ENCODE measurements at regions not wholly inside any gene's neighbourhood (a gene's known extent, or its start where the extent isn't known, plus 50 kb on each side); places are given as distances from the start of the nearest gene placed in this dataset.

DNA sequence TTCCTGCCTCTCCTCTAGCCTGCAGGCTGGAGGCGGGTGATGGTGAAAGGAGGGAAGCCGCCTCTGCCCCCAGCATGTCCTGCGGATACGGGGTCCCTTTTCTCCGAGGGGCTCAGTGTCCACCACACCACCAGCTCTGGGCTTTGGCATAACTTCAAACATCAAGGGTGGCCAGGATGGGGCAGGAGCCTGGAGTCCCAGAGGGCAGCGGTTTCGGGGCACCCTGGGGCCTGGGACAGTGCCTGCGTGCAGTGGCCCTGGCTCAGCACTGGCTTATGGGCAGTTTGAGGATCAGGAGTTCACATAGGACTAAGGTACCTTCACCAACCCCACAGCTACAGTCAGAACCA lies 85.5 kb upstream of the GPC1 start:
- H3K27ac Mint-ChIP-seq = no peak overlapping the region
- ATAC-seq (replicated peaks) = no peak
- no peaks in the 10 kb centered on the region for H3K4me1 Mint-ChIP-seq
- no peaks in the 10 kb centered on the region for H3K9me3 Mint-ChIP-seq
- no peaks in the 10 kb centered on the region for H3K36me3 Mint-ChIP-seq (ENCODE audit: low read depth)
- H3K27me3 Mint-ChIP-seq = peaks cover 8% of the 10 kb centered on the region
- no peak overlapping the region for H3K4me3 Mint-ChIP-seq

DNA sequence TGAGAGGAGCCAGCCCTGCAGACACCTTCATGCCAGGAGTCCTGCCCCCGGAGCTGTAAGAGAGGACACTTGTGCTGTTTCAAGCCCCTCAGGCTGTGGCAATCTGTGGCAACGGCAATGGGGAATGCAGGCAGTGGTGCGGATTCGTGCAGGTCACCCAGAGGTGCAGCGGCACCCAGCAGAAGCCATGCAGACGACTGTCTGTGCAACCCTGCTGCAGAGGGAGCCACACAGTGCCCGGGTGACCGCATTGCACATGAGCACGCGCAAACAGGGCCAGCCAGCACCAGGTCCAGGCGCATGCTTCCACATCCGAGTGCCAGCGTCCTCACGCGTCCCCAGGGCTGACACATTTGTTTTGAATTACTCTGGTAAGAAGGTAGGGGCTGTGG lies 84.8 kb upstream of the GPC1 start:
- no peak for ATAC-seq (replicated peaks)
- Mint-ChIP-seq H3K9me3 (no peaks in the 10 kb centered on the region), H3K36me3 (ENCODE audit: low read depth) (no peaks in the 10 kb centered on the region), H3K27ac (no peak overlapping the region), H3K27me3 (peaks cover 8% of the 10 kb centered on the region), H3K4me3 (no peak overlapping the region), H3K4me1 (no peaks in the 10 kb centered on the region)

DNA sequence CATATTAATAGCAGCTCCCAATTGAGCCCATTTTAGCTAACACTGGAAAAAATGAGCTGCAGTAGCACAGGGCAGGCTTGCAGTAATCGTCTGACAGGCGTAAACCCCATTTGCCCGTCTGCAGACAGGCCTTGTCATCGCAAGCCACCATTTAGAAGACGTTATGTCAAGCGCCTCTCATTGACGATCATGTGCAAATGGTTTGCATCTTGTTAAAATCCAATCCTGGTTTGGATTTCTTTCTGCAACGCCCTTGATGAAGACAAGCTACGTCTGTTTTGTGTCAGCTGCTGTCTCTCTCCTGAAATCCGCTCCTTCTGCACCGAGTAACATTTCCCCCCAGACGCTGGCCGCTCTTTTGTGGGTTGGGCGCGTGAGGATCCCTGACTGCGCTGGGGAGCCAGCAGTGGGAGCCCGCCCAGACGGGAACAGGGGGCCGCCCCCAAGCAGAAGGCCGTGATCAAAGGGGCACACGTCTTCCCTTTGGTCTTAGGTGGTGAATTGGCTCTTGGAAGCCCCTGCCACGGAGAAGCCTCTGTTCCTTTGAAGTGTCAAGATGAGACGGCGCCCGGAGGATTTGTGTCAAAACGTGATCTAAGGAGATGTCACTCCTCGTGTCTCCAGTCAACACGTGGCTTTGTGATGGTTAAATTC lies 84.2 kb upstream of the GPC1 start:
- no peak for ATAC-seq (replicated peaks)
- Mint-ChIP-seq H3K9me3 (no peaks in the 10 kb centered on the region), H3K4me1 (no peaks in the 10 kb centered on the region), H3K36me3 (ENCODE audit: low read depth) (no peaks in the 10 kb centered on the region), H3K27ac (no peak overlapping the region), H3K4me3 (no peak overlapping the region), H3K27me3 (peaks cover 8% of the 10 kb centered on the region)

DNA sequence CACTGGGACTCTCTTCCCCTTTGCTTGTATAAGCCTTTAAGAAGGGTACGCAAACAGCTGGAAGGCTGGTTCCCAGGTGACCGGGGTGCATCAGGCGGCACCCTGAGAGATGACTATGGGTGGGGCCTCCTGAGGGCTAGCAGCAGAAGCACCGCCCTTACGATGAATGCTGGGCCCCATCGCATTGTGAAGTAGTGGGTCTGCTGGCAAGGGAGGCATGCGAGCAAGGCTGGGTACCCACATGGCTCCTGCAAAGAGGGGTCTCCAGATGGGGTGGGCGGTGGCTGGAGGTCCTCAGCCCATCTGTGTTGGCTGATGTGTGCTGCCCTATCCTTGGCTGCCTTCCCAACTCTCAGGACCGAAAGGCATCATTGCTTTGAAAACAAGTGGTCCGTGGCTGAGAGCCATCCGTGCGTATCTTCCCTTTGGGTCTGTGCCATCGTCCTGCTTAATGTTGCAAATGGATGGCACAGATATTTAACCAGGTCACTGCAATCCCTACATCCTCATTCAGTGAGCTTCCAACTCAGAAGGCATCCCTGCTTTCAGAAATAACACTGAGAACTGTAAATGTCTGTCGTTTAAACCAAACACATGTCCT lies 83.5 kb upstream of the GPC1 start:
- no peak overlapping the region for H3K27ac Mint-ChIP-seq
- H3K4me3 Mint-ChIP-seq = no peak overlapping the region
- no peaks in the 10 kb centered on the region for H3K36me3 Mint-ChIP-seq (ENCODE audit: low read depth)
- H3K9me3 Mint-ChIP-seq = no peaks in the 10 kb centered on the region
- no peaks in the 10 kb centered on the region for H3K4me1 Mint-ChIP-seq
- peaks cover 8% of the 10 kb centered on the region for H3K27me3 Mint-ChIP-seq
- ATAC-seq (replicated peaks) = no peak

DNA sequence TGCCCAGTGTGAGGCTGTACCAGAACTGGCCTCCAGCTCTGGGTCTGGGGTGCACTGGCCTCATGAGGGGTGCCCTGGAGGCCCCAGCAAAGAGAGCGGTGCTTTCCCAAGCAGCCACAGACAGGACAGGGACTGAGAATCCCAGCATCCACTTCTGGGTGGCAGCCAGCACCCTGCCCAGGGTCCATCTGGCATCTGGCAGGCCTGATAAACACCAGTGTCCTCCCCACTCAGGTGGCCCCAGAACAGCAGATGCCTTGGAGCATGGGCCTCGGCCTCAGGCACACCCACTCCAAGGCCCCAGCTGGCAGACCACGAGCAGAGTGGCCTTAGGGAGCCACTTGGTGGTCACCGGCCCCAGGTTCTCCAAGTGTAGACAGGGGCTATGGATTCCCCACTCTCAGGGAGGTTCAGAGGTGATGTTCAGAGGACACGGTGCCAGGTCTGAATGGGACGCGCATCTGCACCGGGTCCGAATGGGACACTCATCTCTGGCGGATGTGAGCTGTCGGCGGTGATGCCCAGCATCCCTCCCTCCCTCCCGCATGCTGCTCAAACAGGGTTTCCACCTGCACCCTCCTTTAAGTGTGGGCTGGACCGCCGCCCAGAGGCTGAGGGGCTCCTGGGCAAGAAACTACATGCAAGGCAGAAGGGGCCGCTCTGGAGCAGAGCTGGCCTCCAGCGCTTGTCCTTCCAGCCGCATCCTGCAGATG lies 82.2 kb upstream of the GPC1 start:
- H3K27ac Mint-ChIP-seq = no peak overlapping the region
- peaks cover 8% of the 10 kb centered on the region for H3K27me3 Mint-ChIP-seq
- H3K4me3 Mint-ChIP-seq = no peak overlapping the region
- no peaks in the 10 kb centered on the region for H3K9me3 Mint-ChIP-seq
- ATAC-seq (replicated peaks) = no peak
- H3K36me3 Mint-ChIP-seq (ENCODE audit: low read depth) = no peaks in the 10 kb centered on the region
- H3K4me1 Mint-ChIP-seq = no peaks in the 10 kb centered on the region

DNA sequence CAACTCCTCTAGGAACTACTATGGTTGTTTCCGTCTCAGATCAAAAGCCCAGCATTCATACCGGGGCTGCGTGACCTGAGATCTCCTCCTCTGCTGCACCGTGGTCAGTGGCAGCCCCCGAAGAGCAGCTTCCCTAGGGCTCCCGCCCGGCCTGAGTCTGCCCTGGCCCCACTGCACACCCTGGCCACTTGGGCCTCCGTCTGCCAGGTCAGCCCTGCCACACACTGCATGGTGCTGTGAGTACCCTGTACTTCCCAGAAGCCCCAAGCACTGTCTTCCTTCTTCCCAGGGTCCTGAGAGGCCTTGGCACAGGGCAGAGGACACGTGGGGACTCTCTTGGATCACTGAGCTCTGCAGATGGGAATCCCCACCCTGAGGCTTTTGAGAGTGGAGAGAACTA lies 81.5 kb upstream of the GPC1 start:
- no peak for ATAC-seq (replicated peaks)
- no peak overlapping the region for H3K4me3 Mint-ChIP-seq
- no peaks in the 10 kb centered on the region for H3K9me3 Mint-ChIP-seq
- H3K36me3 Mint-ChIP-seq (ENCODE audit: low read depth) = no peaks in the 10 kb centered on the region
- H3K27ac Mint-ChIP-seq = no peak overlapping the region
- no peaks in the 10 kb centered on the region for H3K4me1 Mint-ChIP-seq
- peaks cover 8% of the 10 kb centered on the region for H3K27me3 Mint-ChIP-seq

DNA sequence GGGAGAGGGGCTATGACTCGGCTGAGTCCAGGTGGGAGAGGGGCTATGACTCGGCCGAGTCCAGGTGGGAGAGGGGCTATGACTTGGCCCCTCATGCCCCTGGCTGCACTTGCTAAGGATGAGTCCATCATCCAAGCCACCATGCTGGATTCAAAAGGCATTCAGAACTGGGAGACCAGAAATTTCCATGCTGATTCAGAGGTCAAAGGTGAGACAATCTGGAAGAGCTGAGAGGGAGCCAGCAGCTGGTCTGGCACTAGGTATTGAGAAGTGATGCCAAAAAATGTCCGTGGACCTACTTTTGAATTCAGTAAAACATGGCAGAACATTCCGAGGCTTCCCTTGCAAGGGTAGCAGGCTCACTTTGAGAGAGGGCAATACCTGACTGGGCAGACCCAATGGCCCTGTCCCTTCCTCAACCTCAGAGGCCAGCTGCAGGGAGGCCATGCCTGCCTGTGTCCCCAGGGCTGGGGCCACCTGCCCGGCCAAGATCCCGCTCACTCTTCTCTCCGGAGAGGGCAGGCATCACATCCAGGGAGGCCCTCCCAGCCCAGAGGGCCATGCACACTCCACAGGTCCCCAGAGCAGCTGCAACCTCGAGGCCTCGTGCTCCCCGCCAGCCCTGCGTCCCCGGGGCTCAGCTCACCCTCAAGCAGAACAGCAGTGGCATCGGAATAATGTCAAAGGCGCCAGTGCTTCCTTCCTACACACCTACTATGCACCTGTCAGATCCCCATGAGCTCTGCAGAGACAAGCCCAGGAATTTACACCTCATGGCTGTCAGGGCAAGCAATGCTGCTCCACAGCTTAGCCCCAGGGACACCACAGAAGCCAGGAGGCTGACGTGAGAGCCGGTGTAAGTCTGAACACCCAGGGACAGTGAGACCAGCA lies 80.2 kb upstream of the GPC1 start:
- Mint-ChIP-seq H3K4me1 (no peaks in the 10 kb centered on the region), H3K9me3 (no peaks in the 10 kb centered on the region), H3K27ac (no peak overlapping the region), H3K27me3 (peaks cover 7% of the 10 kb centered on the region), H3K4me3 (no peak overlapping the region), H3K36me3 (ENCODE audit: low read depth) (no peaks in the 10 kb centered on the region)
- ATAC-seq (replicated peaks) = no peak

DNA sequence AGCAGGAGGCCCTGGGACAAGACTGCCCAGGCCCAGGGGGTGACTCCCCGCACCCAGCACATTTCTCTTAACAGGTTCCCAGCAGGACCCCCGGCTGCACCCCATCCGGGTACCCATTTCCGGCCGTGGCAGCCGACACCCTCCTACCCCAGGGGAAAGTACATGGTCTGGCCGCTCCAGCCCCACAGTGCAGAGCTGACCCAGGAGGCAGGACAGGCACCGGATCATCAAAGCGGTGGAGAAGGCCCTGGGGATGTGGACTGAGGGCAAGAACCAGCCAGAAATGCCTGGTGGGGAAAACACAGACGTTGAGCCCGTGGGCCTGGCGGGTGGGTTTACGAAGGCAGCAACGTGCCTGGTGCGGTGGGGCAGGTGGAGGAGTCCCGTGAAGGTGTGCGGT lies 79.5 kb upstream of the GPC1 start:
- no peak for ATAC-seq (replicated peaks)
- peaks cover 4% of the 10 kb centered on the region for H3K27me3 Mint-ChIP-seq
- H3K4me1 Mint-ChIP-seq = no peaks in the 10 kb centered on the region
- no peak overlapping the region for H3K27ac Mint-ChIP-seq
- no peaks in the 10 kb centered on the region for H3K36me3 Mint-ChIP-seq (ENCODE audit: low read depth)
- H3K4me3 Mint-ChIP-seq = no peak overlapping the region
- peaks cover 6% of the 10 kb centered on the region for H3K9me3 Mint-ChIP-seq

DNA sequence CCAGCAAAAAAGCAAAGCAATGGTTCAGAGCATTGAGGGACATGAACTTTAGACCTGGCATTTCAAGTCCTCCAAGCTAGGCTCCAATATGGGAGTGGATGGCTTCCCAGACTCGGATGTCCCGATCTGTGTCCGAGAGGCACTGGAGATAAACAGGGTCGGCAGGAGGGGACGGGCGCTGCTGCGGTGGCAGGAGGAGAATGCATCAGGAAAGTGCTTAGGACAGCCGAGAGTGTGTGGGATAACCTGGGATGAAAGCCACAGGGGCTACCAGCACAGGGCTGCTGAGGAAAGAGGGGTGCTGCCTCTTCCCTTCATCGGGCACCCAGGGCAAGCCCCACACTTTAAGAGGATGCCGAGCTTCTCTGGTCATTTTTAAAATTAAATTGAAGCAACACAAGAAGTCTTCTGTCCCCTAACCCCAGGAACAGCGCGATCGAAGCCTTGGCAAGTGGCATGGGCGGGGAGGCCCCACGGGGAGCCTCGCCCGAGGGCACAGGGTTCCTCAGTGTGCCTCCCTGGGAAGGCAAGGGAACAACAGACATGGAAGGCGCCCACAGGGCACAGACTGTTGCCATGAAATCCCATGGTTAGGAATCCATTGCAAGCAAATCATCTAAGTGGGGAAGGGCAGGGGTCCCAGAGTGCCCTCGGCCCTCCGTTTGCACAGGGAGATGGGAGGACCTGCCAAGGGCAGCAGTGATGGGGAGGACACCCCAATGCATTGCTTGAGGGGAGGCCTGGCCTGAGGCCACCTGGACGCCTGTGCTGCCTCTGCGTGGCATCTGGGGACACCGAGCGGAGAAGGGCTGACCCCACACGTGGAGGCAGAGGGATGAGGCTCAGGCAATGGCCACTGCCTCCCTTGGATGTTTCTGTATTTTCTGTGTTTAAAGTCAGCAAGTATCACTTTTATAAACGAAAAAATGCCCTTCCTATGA lies 78.5 kb upstream of the GPC1 start:
- Mint-ChIP-seq H3K4me3 (no peak overlapping the region), H3K27ac (no peak overlapping the region), H3K27me3 (peaks cover 4% of the 10 kb centered on the region), H3K36me3 (ENCODE audit: low read depth) (no peaks in the 10 kb centered on the region), H3K4me1 (no peaks in the 10 kb centered on the region), H3K9me3 (peaks cover 9% of the 10 kb centered on the region)
- ATAC-seq (replicated peaks) = no peak

DNA sequence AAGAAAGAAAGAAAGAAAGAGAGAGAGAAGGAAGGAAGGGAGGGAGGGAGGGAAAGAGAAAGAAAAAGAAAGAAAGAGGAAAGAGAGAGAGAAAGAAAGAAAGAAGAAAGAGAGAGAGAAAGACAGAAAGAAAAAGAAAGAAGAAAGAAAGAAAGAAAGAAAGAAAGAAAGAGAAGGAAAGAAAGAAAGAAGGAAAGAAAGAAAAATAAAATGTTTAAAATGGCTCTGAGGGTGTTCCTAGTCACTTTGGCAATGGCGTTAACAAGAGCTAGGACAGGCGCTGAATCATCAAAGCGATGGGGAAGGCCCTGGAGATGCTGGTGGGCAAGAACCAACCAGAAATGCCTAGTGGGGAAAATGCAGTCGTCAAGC lies 77.8 kb upstream of the GPC1 start:
- Mint-ChIP-seq H3K27ac (no peak overlapping the region), H3K4me3 (no peak overlapping the region), H3K9me3 (peaks cover 9% of the 10 kb centered on the region), H3K27me3 (peaks cover 4% of the 10 kb centered on the region), H3K4me1 (no peaks in the 10 kb centered on the region), H3K36me3 (ENCODE audit: low read depth) (no peaks in the 10 kb centered on the region)
- no peak for ATAC-seq (replicated peaks)

DNA sequence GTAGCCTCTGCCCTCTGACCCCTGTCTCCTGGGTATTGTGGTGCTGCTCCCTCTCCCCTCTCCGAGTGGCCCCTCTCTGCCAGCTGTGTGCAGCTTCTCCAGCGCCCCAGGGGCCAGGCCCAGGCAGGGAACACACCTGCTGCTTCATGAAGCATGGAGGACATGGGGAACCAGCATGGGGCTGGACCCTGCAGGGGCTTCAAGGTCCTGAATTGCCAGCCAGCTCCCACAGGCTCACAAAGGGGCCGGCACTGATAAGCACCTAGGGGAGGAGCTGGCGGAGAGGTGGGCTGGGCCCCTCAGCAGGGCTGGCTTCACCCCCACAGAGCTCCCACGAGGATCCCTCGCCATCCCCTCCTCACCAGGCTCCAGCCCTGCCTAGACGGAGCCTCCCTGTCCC lies 77.4 kb upstream of the GPC1 start:
- no peak for ATAC-seq (replicated peaks)
- H3K4me3 Mint-ChIP-seq = no peak overlapping the region
- no peaks in the 10 kb centered on the region for H3K36me3 Mint-ChIP-seq (ENCODE audit: low read depth)
- peaks cover 4% of the 10 kb centered on the region for H3K27me3 Mint-ChIP-seq
- no peak overlapping the region for H3K27ac Mint-ChIP-seq
- no peaks in the 10 kb centered on the region for H3K4me1 Mint-ChIP-seq
- H3K9me3 Mint-ChIP-seq = peaks cover 9% of the 10 kb centered on the region

DNA sequence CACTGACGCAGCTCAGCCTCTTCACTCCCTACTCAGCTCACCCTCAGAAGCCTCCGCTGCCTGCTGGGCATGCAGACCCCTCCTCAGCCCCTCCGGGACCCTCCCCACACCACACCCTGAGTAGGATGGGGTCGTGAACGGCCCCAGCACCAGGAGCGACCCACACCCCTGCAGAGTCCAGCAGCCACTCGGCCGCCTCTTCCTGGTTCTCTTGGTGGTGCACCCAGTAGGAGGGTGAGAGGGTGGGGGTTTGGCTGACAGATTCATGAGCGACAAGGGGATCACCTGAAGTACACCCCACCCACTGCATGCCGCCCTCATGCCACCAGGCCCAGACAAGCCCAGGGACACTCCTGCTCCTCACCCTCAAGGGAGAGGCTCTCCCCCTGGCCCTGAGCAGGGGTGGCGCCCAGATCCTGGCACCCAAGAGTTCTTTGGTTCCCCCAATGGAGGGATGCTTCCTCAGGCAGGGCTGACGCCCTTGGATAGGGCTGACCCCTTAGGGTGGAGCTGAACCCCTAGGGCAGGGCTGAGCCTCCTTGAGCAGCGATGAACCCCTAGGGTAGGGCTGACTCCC lies 76.6 kb upstream of the GPC1 start:
- no peaks in the 10 kb centered on the region for H3K36me3 Mint-ChIP-seq (ENCODE audit: low read depth)
- no peak overlapping the region for H3K27ac Mint-ChIP-seq
- peaks cover 3% of the 10 kb centered on the region for H3K27me3 Mint-ChIP-seq
- no peak overlapping the region for H3K4me3 Mint-ChIP-seq
- H3K4me1 Mint-ChIP-seq = no peaks in the 10 kb centered on the region
- H3K9me3 Mint-ChIP-seq = peaks cover 9% of the 10 kb centered on the region
- ATAC-seq (replicated peaks) = no peak

DNA sequence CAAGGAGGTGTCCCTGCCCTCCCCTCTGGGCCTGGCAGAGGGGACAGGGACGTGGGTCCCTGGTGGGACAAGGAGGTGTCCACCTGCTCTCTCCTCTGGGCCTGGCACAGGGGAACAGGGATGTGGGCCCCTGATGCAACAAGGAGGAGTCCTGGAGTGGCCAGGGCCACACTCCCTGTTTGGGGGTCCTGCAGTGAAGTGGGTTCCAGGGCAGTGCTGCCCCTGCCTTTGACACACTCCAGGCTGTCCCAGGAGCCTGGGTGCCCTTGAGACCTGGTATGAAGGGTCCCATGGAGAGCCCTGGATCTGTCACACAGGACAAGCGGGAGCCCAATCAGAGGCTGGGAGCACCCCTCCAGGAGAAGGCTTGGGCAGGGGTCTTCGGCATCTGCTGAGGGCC lies 75.8 kb upstream of the GPC1 start:
- no peaks in the 10 kb centered on the region for H3K36me3 Mint-ChIP-seq (ENCODE audit: low read depth)
- no peak overlapping the region for H3K4me3 Mint-ChIP-seq
- H3K4me1 Mint-ChIP-seq = no peaks in the 10 kb centered on the region
- no peak overlapping the region for H3K27ac Mint-ChIP-seq
- no peak for ATAC-seq (replicated peaks)
- H3K27me3 Mint-ChIP-seq = no peaks in the 10 kb centered on the region
- peaks cover 9% of the 10 kb centered on the region for H3K9me3 Mint-ChIP-seq
